Activated T-helper 1 cell treated with anti-CD3 and anti-CD28 coated beads, Interleukin-2, amount 50 U/mL, for 16 hours (primary cell): ENCODE measurements at regions not wholly inside any gene's neighbourhood (a gene's known extent, or its start where the extent isn't known, plus 50 kb on each side); places are given as distances from the start of the nearest gene placed in this dataset.
"Not testable (repeated sequence)": the region's sequence is repeated elsewhere in the genome, so short reads cannot be mapped to it uniquely, and the experiment has no call there.

ENCODE experiments used
- DNase-seq, 2 donors: peaks; one replicate each; pipeline ENCODE4 v3.0.0-alpha.2; 2020; ENCODE audit warnings: low read depth in 1 of 2, low spot score in 1 of 2

DNA sequence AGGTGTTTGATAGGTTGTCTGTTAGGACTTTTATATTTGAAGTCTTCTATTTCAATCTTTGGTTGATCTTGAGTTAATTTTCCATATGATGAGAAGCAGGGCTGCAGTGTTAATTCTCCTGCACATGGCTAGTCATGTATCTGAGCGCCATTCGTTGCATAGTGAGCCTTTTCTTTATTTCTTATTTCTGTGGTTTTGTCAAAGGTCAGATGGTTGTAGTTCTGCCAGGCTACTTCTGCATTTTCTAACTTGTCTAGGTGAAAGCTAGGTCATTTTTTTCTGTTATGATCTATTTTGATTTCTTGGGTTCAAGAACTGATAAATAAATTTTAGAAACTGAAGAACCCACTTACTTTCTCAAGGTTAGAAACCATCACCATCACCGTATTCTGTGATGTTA, 56.7 kb downstream of the CCDC74A start:
- DNase-seq: no peak

DNA sequence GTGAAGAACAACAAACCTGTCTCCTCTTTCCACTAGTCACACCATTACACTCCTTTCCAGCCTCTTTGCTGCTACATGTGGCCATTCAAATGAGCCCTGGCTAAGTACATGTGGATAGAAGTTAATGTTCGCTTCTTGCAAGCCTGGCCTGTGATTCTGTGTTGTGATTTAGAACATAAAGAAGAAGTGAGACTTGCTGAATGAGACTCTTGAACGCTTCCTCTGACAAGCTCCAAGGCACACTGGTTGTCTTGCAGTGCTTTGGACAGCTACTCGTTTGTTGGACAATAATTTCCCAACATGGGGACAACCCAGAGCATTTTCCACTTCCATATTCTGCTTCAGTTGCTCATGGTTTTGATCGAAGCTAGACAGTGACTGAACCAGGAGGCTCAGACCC, 57.3 kb downstream of the CCDC74A start:
- DNase-seq: no peak

DNA sequence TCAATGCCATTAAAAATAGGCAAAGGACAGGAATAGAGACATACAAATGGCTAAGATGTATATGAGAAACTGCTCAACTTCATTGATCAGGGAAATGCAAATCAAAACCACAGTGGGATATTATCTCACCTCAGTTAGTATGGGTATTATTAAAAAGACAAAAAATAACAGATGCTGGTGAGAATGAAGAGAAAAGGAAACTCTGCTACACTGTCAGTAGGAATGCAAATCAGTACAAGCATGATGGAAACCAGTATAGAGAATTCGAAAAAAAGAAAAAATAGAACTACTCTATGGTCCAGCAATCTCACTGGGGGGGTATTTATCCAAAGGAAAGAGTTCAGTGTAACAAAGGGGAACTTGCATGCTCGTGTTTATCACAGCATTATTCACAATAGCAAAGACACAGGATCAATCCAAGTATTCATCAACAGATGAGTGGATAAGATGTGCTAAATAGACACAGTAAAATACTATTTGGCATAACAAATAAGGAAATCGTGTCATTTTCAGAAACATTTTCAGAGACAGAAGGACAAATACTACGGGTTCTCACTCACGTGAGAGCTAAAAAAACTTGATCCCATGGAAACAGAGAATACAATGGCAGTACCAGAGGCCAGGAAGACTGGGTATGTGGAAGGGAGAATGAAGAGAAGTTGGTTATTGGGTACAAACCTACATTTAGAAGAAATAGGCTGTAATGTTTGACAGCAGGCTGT, 60.6 kb downstream of the CCDC74A start:
- DNase-seq: no peak

DNA sequence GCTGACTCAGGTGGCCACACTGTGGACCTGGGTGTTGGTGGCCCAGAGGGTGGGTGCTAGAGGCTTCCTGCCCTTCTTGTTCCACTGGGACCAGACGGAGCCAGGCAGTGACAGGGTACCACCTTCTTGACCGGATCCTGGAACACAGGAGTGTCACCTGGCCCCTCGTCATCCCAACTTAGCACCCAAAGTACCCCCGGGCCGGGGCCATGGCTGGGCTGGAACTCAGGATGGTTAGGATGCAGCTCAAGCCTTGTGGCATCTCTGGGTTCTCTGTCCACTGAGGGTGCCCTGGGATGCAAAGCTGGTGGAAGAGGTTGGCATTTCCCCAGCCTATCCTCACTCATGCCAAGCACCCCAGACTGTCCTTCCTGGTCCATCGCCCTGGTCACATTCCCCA, 61.4 kb downstream of the CCDC74A start:
- DNase-seq: not testable (repeated sequence)

DNA sequence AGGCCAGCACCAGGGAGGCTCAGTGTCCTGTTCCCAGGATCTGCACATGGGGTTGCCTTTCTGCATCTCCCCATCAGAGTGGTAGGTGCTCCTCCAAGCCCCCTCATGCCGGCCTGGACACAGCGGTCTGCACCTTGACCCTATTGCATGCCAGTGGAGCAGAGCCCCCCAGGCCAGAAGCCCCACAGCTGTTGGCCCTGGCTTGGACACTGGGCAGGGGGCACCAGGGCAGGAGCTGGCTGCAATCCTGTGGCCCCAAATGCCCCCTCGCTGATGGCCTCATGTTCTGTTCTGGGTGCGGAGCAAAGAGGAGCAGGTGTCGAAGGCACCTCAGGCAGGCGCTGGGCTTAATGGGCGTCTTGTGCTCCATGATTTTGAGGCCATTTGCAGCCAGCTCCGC, 62.7 kb downstream of the CCDC74A start:
- DNase-seq: no peak

DNA sequence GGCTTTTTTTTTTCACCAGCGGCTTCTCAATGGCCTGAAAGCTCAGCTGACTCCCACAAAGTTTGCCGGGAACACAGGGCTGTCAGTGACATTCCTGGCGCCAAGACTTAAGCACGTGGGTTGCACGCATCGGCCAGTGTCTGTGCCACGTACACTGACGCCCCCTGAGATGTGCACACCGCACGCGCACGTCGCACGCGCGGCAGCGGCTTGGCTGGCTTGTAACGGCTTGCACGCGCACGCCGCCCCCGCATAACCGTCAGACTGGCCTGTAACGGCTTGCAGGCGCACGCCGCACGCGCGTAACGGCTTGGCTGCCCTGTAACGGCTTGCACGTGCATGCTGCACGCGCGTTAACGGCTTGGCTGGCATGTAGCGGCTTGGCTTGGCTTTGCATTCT, 63.2 kb downstream of the CCDC74A start:
- DNase-seq: no peak

DNA sequence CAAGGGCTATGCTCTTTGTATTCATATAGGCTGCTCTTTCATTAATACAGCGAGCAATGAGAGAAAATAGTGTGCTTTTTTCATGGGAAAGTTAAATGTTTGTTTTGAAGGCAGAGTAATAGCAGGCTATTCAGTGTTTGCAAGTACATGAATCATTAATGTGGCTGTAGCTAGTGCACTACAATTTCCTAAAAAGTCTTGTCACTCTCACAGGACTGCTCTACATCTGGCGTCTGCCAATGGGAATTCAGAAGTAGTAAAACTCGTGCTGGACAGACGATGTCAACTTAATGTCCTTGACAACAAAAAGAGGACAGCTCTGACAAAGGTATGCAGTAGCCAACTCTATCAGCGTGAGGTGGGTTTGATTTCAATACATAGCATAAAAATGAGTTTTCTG, 68.9 kb downstream of the CCDC74A start:
- not testable (repeated sequence) for DNase-seq

DNA sequence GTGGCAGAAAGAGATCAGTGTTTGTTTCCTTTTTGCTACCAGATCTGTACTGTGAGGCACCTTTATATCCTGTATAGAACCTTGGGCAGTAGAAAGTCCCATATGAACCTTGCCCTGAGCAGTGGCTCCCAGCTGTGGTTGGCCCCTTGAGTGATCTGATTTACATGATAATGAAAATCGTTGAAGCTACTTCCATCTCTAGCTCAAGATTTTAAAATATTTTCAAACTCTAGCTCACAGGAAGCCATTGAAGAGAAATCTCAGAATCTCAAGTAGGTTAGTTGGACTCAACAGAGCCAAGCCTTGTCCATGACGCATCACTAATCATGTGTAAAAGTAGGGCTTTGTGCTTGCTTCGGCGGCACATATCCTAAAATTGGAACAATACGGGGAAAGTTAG, 74.8 kb downstream of the CCDC74A start:
- DNase-seq: not testable (repeated sequence)

DNA sequence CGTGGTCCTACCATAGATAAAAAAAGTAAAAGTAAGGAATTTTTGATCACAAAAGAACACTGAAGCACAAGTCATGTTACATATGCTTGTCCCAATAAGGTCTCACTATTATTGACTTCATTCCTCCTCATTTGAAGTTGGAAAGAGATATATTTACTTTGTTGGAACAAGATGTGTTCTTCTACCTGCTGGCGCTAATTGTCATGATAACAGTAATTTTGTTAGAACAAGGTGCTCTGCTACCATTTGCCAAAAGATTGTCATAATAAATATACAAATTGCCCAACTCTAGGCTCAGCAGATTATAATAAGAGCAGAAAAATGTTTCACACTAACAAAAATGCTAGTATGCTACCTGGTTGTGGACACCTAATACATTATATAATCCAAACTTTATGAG, 77.0 kb downstream of the CCDC74A start:
- not testable (repeated sequence) for DNase-seq

DNA sequence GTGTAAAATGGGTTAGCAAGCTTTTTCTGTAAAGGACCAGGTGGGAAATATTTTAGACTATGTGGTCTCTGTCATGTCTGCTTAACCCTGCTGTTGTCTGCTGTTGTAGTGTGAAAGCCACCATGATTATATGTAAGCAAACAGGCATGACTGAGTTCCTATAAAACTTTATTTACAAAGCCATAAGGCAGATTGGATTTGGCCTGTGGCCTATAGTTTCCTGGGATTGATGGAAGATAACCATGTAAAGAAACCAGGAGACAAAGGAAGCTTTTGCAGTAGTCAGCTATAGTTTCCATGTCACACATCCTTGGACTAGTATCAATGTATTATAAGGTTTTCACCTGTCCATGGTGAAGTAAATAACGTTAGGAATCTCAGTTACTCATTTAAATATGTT, 78.7 kb downstream of the CCDC74A start:
- not testable (repeated sequence) for DNase-seq

DNA sequence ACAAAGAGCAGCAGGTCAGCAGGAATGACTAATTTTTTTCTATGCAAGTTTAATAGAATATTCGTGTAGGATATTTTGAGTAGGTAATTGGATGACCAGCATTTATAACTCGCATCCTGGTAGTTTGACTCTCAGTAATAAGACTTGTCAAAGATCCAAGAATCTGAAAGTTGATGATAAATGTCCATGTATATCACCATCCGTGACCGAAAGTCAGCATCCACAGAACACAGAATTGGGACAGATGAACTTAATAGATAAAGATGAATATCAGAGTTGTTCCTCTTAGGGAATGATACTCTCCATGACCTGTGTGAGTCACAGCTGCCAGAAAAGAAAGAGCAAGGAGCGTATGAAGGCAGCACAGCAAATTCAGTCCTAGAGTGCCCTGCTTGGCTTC, 79.4 kb downstream of the CCDC74A start:
- not testable (repeated sequence) for DNase-seq

DNA sequence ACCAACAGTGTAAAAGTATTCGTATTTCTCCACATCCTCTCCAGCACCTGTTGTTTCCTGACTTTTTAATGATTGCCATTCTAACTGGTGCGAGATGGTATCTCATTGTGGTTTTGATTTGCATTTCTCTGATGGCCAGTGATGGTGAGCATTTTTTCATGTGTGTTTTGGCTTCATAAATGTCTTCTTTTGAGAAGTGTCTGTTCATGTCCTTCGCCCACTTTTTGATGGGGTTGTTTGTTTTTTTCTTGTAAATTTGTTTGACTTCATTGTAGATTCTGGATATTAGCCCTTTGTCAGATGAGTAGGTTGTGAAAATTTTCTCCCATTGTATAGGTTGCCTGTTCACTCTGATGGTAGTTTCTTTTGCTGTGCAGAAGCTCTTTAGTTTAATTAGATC, 86.9 kb downstream of the CCDC74A start:
- not testable (repeated sequence) for DNase-seq

DNA sequence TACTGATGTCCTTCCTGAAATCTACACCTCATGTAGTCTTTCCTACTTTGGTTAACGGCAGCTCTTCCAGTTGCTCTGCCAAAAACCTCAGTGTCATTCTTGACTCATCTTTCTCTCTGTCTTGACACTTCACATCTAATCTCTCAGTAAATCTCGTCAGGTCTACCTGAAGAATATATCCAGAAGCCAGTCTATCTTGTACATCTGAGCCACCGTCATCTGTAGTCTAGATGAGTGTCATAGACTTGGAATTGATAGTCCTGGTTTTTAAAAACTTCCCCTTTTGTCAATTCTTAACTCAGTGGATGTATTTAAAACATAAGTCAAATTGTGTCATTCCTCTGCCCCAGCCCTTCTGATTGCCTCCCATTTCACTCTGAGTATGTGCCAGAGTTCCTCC, 90.6 kb downstream of the CCDC74A start:
- not testable (repeated sequence) for DNase-seq

DNA sequence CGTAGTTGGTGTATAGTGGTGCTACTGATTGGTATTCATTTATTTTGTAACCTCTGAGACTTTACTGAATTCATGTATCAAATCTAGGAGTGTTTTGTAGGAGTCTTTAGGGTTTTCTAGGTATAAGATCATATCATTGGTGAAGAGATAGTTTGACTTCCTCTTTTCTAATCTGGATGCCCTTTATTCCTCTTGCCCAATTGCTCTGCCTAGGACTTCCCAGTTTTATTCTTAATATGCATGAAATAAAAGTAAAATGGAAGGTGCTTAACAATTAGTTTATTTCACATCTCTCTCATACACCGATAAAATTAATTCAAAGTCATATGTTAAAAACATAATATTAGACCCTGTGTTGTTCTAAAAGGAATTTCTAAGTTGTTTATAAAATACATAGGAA, 95.2 kb downstream of the CCDC74A start:
- DNase-seq: not testable (repeated sequence)

DNA sequence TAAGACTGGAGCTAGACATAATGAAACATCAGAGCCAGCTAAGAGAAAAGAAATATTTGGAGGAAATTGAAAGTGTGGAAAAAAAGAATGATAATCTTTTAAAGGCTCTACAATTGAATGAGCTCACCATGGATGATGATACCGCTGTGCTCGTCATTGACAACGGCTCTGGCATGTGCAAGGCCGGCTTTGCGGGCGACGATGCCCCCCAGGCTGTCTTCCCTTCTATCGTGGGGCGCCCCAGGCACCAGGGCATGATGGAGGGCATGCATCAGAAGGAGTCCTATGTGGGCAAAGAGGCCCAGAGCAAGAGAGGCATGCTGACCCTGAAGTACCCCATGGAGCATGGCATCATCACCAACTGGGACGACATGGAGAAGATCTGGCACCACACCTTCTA, 98.3 kb downstream of the CCDC74A start:
- not testable (repeated sequence) for DNase-seq

DNA sequence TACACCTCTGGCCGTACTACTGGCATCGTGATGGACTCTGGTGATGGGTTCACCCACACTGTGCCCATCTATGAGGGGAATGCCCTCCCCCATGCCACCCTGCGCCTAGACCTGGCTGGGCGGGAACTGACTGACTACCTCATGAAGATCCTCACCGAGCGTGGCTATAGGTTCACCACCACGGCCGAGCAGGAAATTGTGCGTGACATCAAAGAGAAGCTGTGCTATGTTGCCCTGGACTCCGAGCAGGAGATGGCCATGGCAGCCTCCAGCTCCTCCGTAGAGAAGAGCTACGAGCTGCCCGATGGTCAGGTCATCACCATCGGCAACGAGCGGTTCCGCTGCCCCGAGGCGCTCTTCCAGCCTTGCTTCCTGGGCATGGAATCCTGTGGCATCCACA, 98.9 kb downstream of the CCDC74A start:
- DNase-seq: not testable (repeated sequence)

DNA sequence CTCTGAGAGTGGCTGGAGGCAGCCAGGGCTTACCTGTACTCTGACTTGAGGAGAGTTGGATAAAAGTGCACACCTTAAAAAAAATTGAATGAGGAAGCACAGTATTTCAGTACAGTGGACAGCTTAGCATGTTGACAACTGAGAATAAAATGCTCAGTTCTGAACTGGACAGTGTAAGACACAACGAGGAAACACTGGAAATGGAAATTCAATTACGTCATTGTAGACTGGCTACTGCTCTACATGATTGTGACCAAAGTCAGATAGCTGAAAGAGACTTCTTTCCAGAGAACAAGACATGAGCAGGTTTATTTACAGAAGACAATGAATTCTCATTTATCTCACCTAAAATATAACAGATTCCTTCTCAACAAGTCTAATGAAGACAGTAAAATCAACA, 100.1 kb downstream of the CCDC74A start:
- DNase-seq: not testable (repeated sequence)

DNA sequence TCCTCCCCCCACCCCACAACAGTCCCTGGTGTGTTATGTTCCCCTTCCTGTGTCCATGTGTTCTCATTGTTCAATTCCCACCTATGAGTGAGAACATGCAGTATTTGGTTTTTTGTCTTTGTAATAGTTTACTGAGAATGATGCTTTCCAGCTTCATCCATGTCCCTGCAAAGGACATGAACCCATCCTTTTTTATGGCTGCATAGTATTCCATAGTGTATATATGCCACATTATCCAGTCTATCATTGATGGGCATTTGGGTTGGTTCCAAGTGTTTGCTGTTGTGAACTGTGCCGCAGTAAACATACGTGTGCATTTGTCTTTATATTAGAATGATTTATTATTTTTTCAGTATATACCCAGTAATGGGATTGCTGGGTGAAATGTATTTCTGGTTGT, 104.0 kb downstream of the CCDC74A start:
- not testable (repeated sequence) for DNase-seq

DNA sequence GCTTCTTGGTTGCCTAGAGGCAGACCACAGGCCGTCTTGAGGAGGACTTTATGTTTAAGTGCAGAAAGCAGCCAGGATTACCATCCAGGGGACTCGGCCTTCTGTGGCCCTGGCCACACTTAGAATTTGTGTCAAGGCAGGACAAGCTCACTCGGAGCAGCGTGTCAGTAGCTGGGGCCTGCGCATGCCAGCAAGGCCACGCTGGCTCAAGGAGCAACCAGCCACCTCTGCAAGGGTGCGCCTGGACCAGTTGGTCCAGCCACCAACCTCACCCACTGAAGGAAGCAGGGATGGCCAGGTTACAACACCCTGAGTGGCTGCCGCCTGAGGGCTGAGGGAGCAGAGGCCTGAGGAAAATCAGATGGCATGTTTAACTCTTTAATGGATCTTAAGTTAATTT, 105.7 kb downstream of the CCDC74A start:
- not testable (repeated sequence) for DNase-seq

DNA sequence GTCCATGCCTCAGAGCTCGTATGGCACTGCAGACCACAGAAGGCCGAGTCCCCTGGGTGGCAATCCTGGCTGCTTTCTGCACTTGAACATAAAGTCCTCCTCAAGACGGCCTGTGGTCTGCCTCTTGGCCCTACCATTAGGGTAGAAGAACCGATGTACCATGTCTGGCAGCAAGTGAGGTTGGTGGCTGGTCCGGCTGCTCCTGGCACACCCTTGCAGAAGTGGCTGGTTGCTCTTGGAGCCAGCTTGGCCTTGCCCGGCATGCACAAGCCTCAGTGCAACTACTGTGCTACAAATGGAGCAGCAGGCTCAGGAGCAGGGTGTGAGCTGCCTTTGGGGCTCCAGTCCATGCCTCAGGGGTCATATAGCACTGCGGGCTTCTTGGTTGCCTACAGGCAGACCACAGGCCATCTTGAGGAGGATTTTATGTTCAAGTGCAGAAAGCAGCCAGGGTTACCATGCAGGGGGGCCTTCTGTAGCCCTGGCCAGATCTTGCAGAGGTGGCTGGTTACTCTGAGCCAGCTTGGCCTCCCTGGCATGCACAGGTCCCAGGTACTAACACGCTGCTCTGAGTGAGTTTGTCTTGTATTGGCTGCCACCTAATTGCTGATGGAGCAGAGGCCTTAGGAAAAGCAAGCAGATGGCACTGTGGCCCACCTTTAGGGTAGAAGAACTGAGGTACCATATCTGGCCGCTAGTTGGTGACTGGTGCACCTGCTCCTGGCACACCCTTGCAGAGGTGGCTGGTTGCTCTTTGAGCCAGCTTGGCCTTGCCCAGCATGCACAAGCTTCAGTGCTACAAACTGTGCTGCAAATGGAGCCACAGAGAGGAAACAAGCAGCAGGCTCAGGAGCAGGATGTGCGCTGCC, 106.4 kb downstream of the CCDC74A start:
- not testable (repeated sequence) for DNase-seq

DNA sequence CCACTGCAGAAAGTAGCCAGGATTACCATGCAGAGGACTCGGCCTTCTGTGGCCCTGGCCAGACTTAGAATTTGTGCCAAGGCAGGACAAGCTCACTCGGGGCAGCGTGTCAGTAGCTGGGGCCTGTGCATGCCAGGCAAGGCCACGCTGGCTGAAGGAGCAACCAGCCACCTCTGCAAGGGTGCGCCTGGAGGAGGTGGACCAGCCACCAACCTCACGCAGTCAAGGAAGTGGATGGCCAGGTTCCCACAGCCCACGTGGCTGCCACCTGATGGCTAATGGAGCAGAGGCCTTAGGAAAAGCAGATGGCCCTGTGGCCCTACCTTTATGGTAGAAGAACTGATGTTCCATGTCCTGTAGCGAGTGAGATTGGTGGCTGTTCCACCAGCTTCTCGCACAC, 107.9 kb downstream of the CCDC74A start:
- no peak for DNase-seq

DNA sequence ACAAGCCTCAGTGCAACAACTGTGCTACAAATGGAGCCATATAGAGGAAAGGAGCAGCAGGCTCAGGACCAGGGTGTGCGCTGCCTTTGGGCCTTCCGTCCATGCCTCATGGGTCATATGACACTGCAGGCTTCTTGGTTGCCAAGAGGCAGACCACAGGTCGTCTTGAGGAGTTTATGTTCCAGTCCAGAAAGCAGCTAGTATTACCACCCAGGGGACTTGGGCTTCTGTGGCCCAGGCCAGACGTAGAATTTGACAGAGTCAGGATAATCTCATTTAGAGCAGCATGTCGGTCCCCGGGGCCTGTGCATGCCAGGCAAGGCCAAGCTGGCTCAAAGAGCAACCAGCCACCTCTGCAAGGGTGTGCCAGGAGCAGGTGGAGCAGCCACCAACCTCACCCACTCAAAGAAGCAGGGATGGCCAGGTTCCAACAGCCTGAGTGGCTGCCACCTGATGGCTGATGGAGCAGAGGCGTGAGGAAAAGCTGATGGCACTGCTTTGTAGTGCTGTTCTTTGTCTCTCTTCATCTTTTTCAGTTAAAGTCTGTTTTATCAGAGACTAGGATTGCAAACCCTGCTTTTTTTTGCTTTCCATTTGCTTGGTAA, 109.1 kb downstream of the CCDC74A start:
- not testable (repeated sequence) for DNase-seq
